ENCODE measurements at regions not wholly inside any gene's neighbourhood (a gene's known extent, or its start where the extent isn't known, plus 50 kb on each side); places are given as distances from the start of the nearest gene placed in this dataset.
A peak's percentile ranks its signal among the peaks of the same experiment; 100 is the strongest.

- H2AFZ ChIP-seq (replicated peaks; ENCODE audit: low read length, poor library complexity) = no peak overlapping the region
- no peak overlapping the region for H3K18ac ChIP-seq (ENCODE audit: low read depth, low read length)
- no peak overlapping the region for H3K4me3 ChIP-seq (ENCODE audit: insufficient read depth, low read depth, low read length)
- H2BK20ac ChIP-seq (ENCODE audit: low read depth, low read length) = no peak overlapping the region
- no peak overlapping the region for H3K9ac ChIP-seq (ENCODE audit: low read depth, low read length)
- H3K79me1 ChIP-seq (ENCODE audit: low read depth in 1 of 2, low read length in 2 of 2) = no peaks in the 10 kb centered on the region
- no peaks in the 10 kb centered on the region for H3K27me3 ChIP-seq (ENCODE audit: control insufficient read depth, insufficient read depth, low read length)
- DNase-seq (peak; percentile 95), ATAC-seq (ENCODE audit: low read depth) (peak; percentile 83)
- H3K4me2 ChIP-seq (ENCODE audit: low read depth, low read length) = no peak overlapping the region
- H3K4ac ChIP-seq (ENCODE audit: low read depth, low read length) = no peak overlapping the region
- H2BK120ac ChIP-seq (ENCODE audit: low read depth, low read length) = no peak overlapping the region
- H4K5ac ChIP-seq (ENCODE audit: low read depth, low read length) = no peak overlapping the region
- no peak overlapping the region for H2AK5ac ChIP-seq (ENCODE audit: low read depth, low read length)
- no peak overlapping the region for H3K27ac ChIP-seq (ENCODE audit: insufficient read depth, low read length)
- no peak overlapping the region for H2BK15ac ChIP-seq (ENCODE audit: low read depth, low read length)
- no TSS peak for BruUV-seq (replicated peaks)
- H3K4me1 ChIP-seq (ENCODE audit: control insufficient read depth, insufficient read depth, low read length) = peaks cover 2% of the 10 kb centered on the region; the same call in 1 of the 2 replicates
- H3K36me3 ChIP-seq (ENCODE audit: control insufficient read depth, insufficient read depth, low read length) = no peaks in the 10 kb centered on the region
- dilution Hi-C loops (cut with HindIII; ENCODE audit: low sequenced_read_pairs, unreplicated experiment) (no loop called here), intact Hi-C loops (cut with micrococcal nuclease) (loop anchor here (5.0 to 10.0 kb wide), 2 partner anchors 196 to 694 kb away; no protein-coding TSS in a partner anchor), in situ Hi-C loops (cut with MboI; ENCODE audit: low sequenced_read_pairs) (no loop called here)
- no peak for TF ChIP-seq POLR2A (IDR thresholded peaks at IDR 0.05; ENCODE audit: low read depth, low read length)
- TF ChIP-seq CTCF (conservative IDR thresholded peaks at IDR 0.05; ENCODE audit: low read depth, low read length) = no peak
- peak; percentile 15; the same call in 1 of the 2 replicates for TF ChIP-seq RAD21 (IDR thresholded peaks at IDR 0.05; ENCODE audit: low read length)
- peak; percentile 22; the same call in 1 of the 2 replicates for TF ChIP-seq MAFK (IDR thresholded peaks at IDR 0.05; ENCODE audit: low read depth, low read length)
- no peak for TF ChIP-seq ELK1 (IDR thresholded peaks at IDR 0.05; ENCODE audit: borderline replicate concordance, low read depth, low read length)
- peak; percentile 85 for TF ChIP-seq BHLHE40 (IDR thresholded peaks at IDR 0.05; ENCODE audit: low read depth, low read length)
- no peak for TF ChIP-seq MAZ (IDR thresholded peaks at IDR 0.05; ENCODE audit: borderline replicate concordance, low read depth, low read length)
- TF ChIP-seq RCOR1 (IDR thresholded peaks at IDR 0.05; ENCODE audit: insufficient replicate concordance, low read length) = peak; percentile 24
- no peak for TF ChIP-seq CHD1 (IDR thresholded peaks at IDR 0.05; ENCODE audit: low read depth, low read length)
- peak; percentile 85 for TF ChIP-seq FOS (IDR thresholded peaks at IDR 0.05; ENCODE audit: low read depth, low read length)
- TF ChIP-seq SMC3 (IDR thresholded peaks at IDR 0.05; ENCODE audit: low read depth, low read length) = peak; percentile 3; the same call in 1 of the 2 replicates
- TF ChIP-seq MXI1 (IDR thresholded peaks at IDR 0.05; ENCODE audit: borderline replicate concordance, low read depth, low read length) = no peak
- TF ChIP-seq CEBPB (IDR thresholded peaks at IDR 0.05; ENCODE audit: low read depth, low read length) = 0 out of 2 replicates have a peak, but pooled peaks have one; percentile 24
- TF ChIP-seq USF2 (IDR thresholded peaks at IDR 0.05; ENCODE audit: low read depth, low read length) = no peak
- no peak for TF ChIP-seq NFE2L2 (IDR thresholded peaks at IDR 0.05; ENCODE audit: low read depth, low read length)
- no peak for TF ChIP-seq RFX5 (IDR thresholded peaks at IDR 0.05; ENCODE audit: low read depth, low read length)
- H3K14ac ChIP-seq (replicated peaks; ENCODE audit: low read depth, low read length) = no peak overlapping the region
- H4K20me1 ChIP-seq (ENCODE audit: insufficient read depth, low read length) = no peaks in the 10 kb centered on the region
- no peak overlapping the region for H3K23ac ChIP-seq (ENCODE audit: low read depth, low read length)
- H3K56ac ChIP-seq (ENCODE audit: extremely low read depth, insufficient read depth, low read length) = no peak overlapping the region
- POLR2A ChIA-PET (ENCODE audit: unreplicated experiment) = no interaction called here
- no peak overlapping the region for H4K8ac ChIP-seq (ENCODE audit: low read depth in 2 of 2, low read length in 2 of 2)
- no peak overlapping the region for H2BK5ac ChIP-seq (ENCODE audit: low read depth, low read length, poor library complexity, severe bottlenecking)
- H3K9me3 ChIP-seq (ENCODE audit: control insufficient read depth, insufficient read depth, low read length) = no peaks in the 10 kb centered on the region
- CTCF ChIA-PET = no interaction called here
- no peak overlapping the region for H4K91ac ChIP-seq (ENCODE audit: insufficient read depth, low read depth, low read length)
- no peak overlapping the region for H2AK9ac ChIP-seq (replicated peaks; ENCODE audit: low read depth, low read length, poor library complexity)
- H3K9me1 ChIP-seq (ENCODE audit: insufficient read depth, low read length) = 0 out of 2 replicates have a peak, but pooled peaks cover 3% of the 10 kb centered on the region
- no CpG with 5 or more reads among the region's 7 CpGs for WGBS, 2 experiments (ENCODE audit: extremely low coverage in 2 of 2, insufficient read length in 1 of 2)
These were observed 482.0 kb upstream of the TENM3 start for GRCh38 chr4:181761156-181761555.

All from IMR-90 (cell line).